IMR-90 (cell line): ENCODE measurements at regions not wholly inside any gene's neighbourhood (a gene's known extent, or its start where the extent isn't known, plus 50 kb on each side); places are given as distances from the start of the nearest gene placed in this dataset.
A peak's percentile ranks its signal among the peaks of the same experiment; 100 is the strongest.

Experiments used
- ATAC-seq: fragments of 200-7000 bp; cut with Tn5 transposase; 2 replicates; pipeline ENCODE4 v1.9.1; 2020; ENCODE audit warnings: low read depth, mild to moderate bottlenecking, moderate library complexity
- BruUV-seq: library from RNA; stranded (reverse); fragments of 400-500 nt; replicated peaks from 2 replicates; lab custom pipeline; 2021; lab: Mats Ljungman, UMichigan
- CTCF ChIA-PET: fragments of 300-600 bp; formaldehyde crosslinking; extraction: SDS; loops from one replicate; lab custom pipeline; 2021; ENCODE audit warnings: antibody characterized with exemption; lab: Yijun Ruan, JAX
- POLR2A ChIA-PET: fragments of 300-600 bp; sonication (Branson Sonifier 250); formaldehyde crosslinking; loops from one replicate; lab custom pipeline; 2022; ENCODE audit warnings: antibody characterized with exemption; ENCODE audit not compliant: unreplicated experiment; lab: Charles Lee
- DNase-seq: peaks from one replicate; pipeline ENCODE4 v3.0.0; 2013
- H2AFZ ChIP-seq: replicated peaks from 2 replicates; pipeline ENCODE3; 2013; ENCODE audit warnings: low read length, mild to moderate bottlenecking; ENCODE audit not compliant: poor library complexity
- H2AK5ac ChIP-seq: 2 replicates; pipeline ENCODE4 v1.6.1; 2013; ENCODE audit warnings: low read depth, low read length, inconsistent platforms
- H2AK9ac ChIP-seq: replicated peaks from 2 replicates; pipeline ENCODE3; 2013; ENCODE audit warnings: mild to moderate bottlenecking, low read depth, low read length, moderate library complexity; ENCODE audit not compliant: poor library complexity
- H2BK120ac ChIP-seq: 2 replicates; pipeline ENCODE4 v1.6.1; 2013; ENCODE audit warnings: low read depth, low read length, inconsistent platforms
- H2BK15ac ChIP-seq: 3 replicates; pipeline ENCODE4 v1.6.1; 2013; ENCODE audit warnings: low read depth, low read length, inconsistent platforms
- H2BK20ac ChIP-seq: 2 replicates; pipeline ENCODE4 v1.6.1; 2013; ENCODE audit warnings: low read depth, mild to moderate bottlenecking, inconsistent platforms, low read length, moderate library complexity
- H2BK5ac ChIP-seq: 2 replicates; pipeline ENCODE4 v1.6.1; 2013; ENCODE audit warnings: mild to moderate bottlenecking, low read depth, low read length, inconsistent platforms; ENCODE audit not compliant: poor library complexity, severe bottlenecking
- H3K14ac ChIP-seq: replicated peaks from 2 replicates; pipeline ENCODE4 v1.6.1; 2013; ENCODE audit warnings: low read depth, low read length, inconsistent platforms
- H3K18ac ChIP-seq: 2 replicates; pipeline ENCODE4 v1.6.1; 2013; ENCODE audit warnings: low read depth, low read length, control low read depth
- H3K23ac ChIP-seq: 2 replicates; pipeline ENCODE4 v1.6.1; 2013; ENCODE audit warnings: low read depth, low read length, inconsistent platforms
- H3K27ac ChIP-seq: 2 replicates; pipeline ENCODE4 v1.5.1; 2013; ENCODE audit warnings: mild to moderate bottlenecking, control low read depth, low read length; ENCODE audit not compliant: insufficient read depth
- H3K27me3 ChIP-seq: 2 replicates; pipeline ENCODE4 v1.6.1; 2013; ENCODE audit warnings: low read length; ENCODE audit not compliant: control insufficient read depth, insufficient read depth
- H3K36me3 ChIP-seq: 2 replicates; pipeline ENCODE4 v1.6.1; 2013; ENCODE audit warnings: low read length, mixed read lengths; ENCODE audit not compliant: control insufficient read depth, insufficient read depth
- H3K4ac ChIP-seq: 2 replicates; pipeline ENCODE4 v1.6.1; 2013; ENCODE audit warnings: low read depth, low read length, inconsistent platforms
- H3K4me1 ChIP-seq: 2 replicates; pipeline ENCODE4 v1.6.1; 2013; ENCODE audit warnings: low read length, mixed read lengths; ENCODE audit not compliant: control insufficient read depth, insufficient read depth
- H3K4me2 ChIP-seq: 2 replicates; pipeline ENCODE4 v1.6.1; 2013; ENCODE audit warnings: low read depth, mild to moderate bottlenecking, control low read depth, low read length, moderate library complexity
- H3K4me3 ChIP-seq: 2 replicates; pipeline ENCODE4 v1.5.1; 2013; ENCODE audit warnings: low read depth, mild to moderate bottlenecking, control low read depth, low read length, moderate library complexity; ENCODE audit not compliant: insufficient read depth
- H3K56ac ChIP-seq: 2 replicates; pipeline ENCODE4 v1.6.1; 2013; ENCODE audit warnings: low read length, inconsistent platforms; ENCODE audit not compliant: insufficient read depth; ENCODE audit errors: extremely low read depth
- H3K79me1 ChIP-seq, 2 experiments: 2 replicates each; pipeline ENCODE4 v1.6.1; 2013; ENCODE audit warnings: low read length in 2 of 2, inconsistent platforms in 1 of 2, low read depth in 1 of 2
- H3K9ac ChIP-seq: 2 replicates; pipeline ENCODE4 v1.6.1; 2013; ENCODE audit warnings: low read depth, low read length, control low read depth
- H3K9me1 ChIP-seq: 2 replicates; pipeline ENCODE4 v1.6.1; 2013; ENCODE audit warnings: low read length, inconsistent platforms; ENCODE audit not compliant: insufficient read depth
- H3K9me3 ChIP-seq: 2 replicates; pipeline ENCODE4 v1.6.1; 2013; ENCODE audit warnings: low read length; ENCODE audit not compliant: control insufficient read depth, insufficient read depth
- H4K20me1 ChIP-seq: 2 replicates; pipeline ENCODE4 v1.6.1; 2013; ENCODE audit warnings: low read length, inconsistent platforms; ENCODE audit not compliant: insufficient read depth
- H4K5ac ChIP-seq: 2 replicates; pipeline ENCODE4 v1.6.1; 2013; ENCODE audit warnings: mild to moderate bottlenecking, low read depth, low read length, control low read depth
- H4K8ac ChIP-seq, 2 experiments: 2 replicates each; pipeline ENCODE4 v1.6.1; 2013; ENCODE audit warnings: low read depth in 2 of 2, low read length in 2 of 2, control low read depth in 1 of 2, inconsistent platforms in 1 of 2
- H4K91ac ChIP-seq: 2 replicates; pipeline ENCODE4 v1.6.1; 2013; ENCODE audit warnings: low read depth, low read length, inconsistent platforms; ENCODE audit not compliant: insufficient read depth
- BHLHE40 ChIP-seq: fragments of 150-350 bp; IDR thresholded peaks from 2 replicates; pipeline ENCODE4 v1.6.1; 2016; ENCODE audit warnings: mild to moderate bottlenecking, low read depth, low read length
- CHD1 ChIP-seq: IDR thresholded peaks from 2 replicates; pipeline ENCODE4 v1.6.1; 2012; ENCODE audit warnings: low read depth, low read length, improper control_type of control experiment
- MAFK ChIP-seq: IDR thresholded peaks from 2 replicates; pipeline ENCODE4 v1.6.1; 2012; ENCODE audit warnings: low read depth, low read length, improper control_type of control experiment
- MXI1 ChIP-seq: IDR thresholded peaks from 2 replicates; pipeline ENCODE4 v1.6.1; 2012; ENCODE audit warnings: low read depth, mild to moderate bottlenecking, low read length, moderate library complexity, borderline replicate concordance
- NFE2L2 ChIP-seq: fragments of 150-350 bp; IDR thresholded peaks from 2 replicates; pipeline ENCODE4 v1.6.1; 2016; ENCODE audit warnings: low read depth, mild to moderate bottlenecking, low read length
- RCOR1 ChIP-seq: IDR thresholded peaks from 2 replicates; pipeline ENCODE4 v1.6.1; 2012; ENCODE audit warnings: mild to moderate bottlenecking, low read length, improper control_type of control experiment; ENCODE audit not compliant: insufficient replicate concordance
- SMC3 ChIP-seq: fragments of 150-350 bp; IDR thresholded peaks from 2 replicates; pipeline ENCODE4 v1.6.1; 2016; ENCODE audit warnings: low read depth, mild to moderate bottlenecking, antibody characterized with exemption, low read length, moderate library complexity
- WGBS, 2 experiments: methylation state at CpG; one replicate each; pipeline versions ENCODE4 v1.1.5 to v1.1.7; 2013; ENCODE audit warnings: missing lambda C conversion rate in 2 of 2; ENCODE audit not compliant: insufficient read length in 1 of 2; ENCODE audit errors: extremely low coverage in 2 of 2; 5-methylcytosine and 5-hydroxymethylcytosine counted together
- dilution Hi-C: fragments of 300-500 bp; cut with HindIII; formaldehyde crosslinking; loops from one replicate; pipeline ENCODE4 v1.14.3; 2018; ENCODE audit warnings: low sequenced_read_pairs; ENCODE audit not compliant: unreplicated experiment
- in situ Hi-C: fragments of 300-500 bp; cut with MboI; formaldehyde crosslinking; loops from 3 replicates; pipeline ENCODE4 v1.14.3; 2019; ENCODE audit warnings: low sequenced_read_pairs, inconsistent platforms, mixed read lengths
- intact Hi-C: fragments of 100-400 bp; cut with micrococcal nuclease; formaldehyde crosslinking; loops from 2 replicates; pipeline ENCODE4 v1.10.0; 2022

DNA sequence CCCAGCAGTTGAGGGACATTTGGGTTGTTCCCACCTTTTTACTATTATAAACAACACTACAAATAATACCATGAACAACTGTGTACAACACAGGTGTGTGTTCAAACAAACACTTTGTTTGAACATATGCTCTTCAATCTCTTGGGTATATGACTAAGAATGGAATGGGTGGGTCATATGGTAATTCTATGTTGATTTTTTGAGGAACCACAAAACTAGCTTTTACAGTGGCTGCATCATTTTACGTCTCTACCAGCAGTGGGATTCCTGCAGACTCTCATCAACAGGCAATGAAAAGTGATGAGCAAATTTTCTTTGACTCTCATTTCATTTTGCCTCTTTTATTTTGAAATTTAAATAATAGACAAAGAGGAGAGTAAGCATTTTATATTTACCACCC, 116.9 kb upstream of the KLF14 start:
- intact Hi-C loops = no loop called here
- Histone ChIP-seq H2BK120ac (peak overlapping the region; percentile 60; the same call in 1 of the 2 replicates), H4K20me1 (no peaks in the 10 kb centered on the region), H2AK5ac (no peak overlapping the region), H2BK5ac (peak overlapping the region; percentile 97), H3K27me3 (no peaks in the 10 kb centered on the region), H3K36me3 (peaks cover 12% of the 10 kb centered on the region), H2AFZ (no peak overlapping the region), H4K8ac (peak overlapping the region in 1 of 2 experiments; percentile 16; a peak in 2 of 4 replicates), H3K56ac (no peak overlapping the region), H3K9me3 (peaks cover 3% of the 10 kb centered on the region; the same call in 1 of the 2 replicates), H2AK9ac (no peak overlapping the region), H3K23ac (no peak overlapping the region), H3K9me1 (peaks cover 11% of the 10 kb centered on the region), H3K18ac (peak overlapping the region; percentile 37; the same call in 1 of the 2 replicates), H3K14ac (no peak overlapping the region; the same call in 1 of the 2 replicates), H4K91ac (no peak overlapping the region), H2BK15ac (no peak overlapping the region), H3K4me3 (no peak overlapping the region), H3K4ac (peak overlapping the region; percentile 1; the same call in 1 of the 2 replicates), H2BK20ac (peak overlapping the region; percentile 18; the same call in 1 of the 2 replicates), H3K9ac (no peak overlapping the region), H3K79me1 (peaks cover 9 to 41% of the 10 kb centered on the region in 2 experiments; a peak in 3 of 4 replicates), H3K4me1 (peaks cover 9% of the 10 kb centered on the region), H3K4me2 (no peak overlapping the region), H3K27ac (no peak overlapping the region), H4K5ac (no peak overlapping the region)
- no peak for ATAC-seq
- CTCF ChIA-PET = no interaction called here
- no CpG with 5 or more reads among the region's 1 CpG for WGBS, 2 experiments
- DNase-seq = no peak
- TF ChIP-seq MXI1 = no peak
- no peak for TF ChIP-seq NFE2L2
- no peak for TF ChIP-seq RCOR1
- no peak for TF ChIP-seq BHLHE40
- no peak for TF ChIP-seq MAFK
- TF ChIP-seq SMC3 = no peak
- TF ChIP-seq CHD1 = no peak
- BruUV-seq = no TSS peak
- dilution Hi-C loops = no loop called here
- in situ Hi-C loops = no loop called here
- POLR2A ChIA-PET = no interaction called here
